MM.1S (cell line): ENCODE measurements at regions not wholly inside any gene's neighbourhood (a gene's known extent, or its start where the extent isn't known, plus 50 kb on each side); places are given as distances from the start of the nearest gene placed in this dataset.

Experiments used
- CTCF ChIP-seq: fragments of 300-600 bp; sonication (generic); IDR thresholded peaks from 2 replicates; pipeline ENCODE4 v1.5.1; 2016; ENCODE audit warnings: antibody characterized with exemption, low read length, mixed read lengths
- EZH2phosphoT487 ChIP-seq: fragments of 300-600 bp; sonication (generic); IDR thresholded peaks from 2 replicates; pipeline ENCODE4 v1.6.1; 2018; ENCODE audit warnings: antibody characterized with exemption, low read length

GRCh38 chrX:151084454-151084853, 91.9 kb upstream of the GPR50 start:
- TF ChIP-seq CTCF = no peak
- TF ChIP-seq EZH2phosphoT487 = no peak
